ENCODE measurements at regions not wholly inside any gene's neighbourhood (a gene's known extent, or its start where the extent isn't known, plus 50 kb on each side); places are given as distances from the start of the nearest gene placed in this dataset.

GRCh38 chr18:77478646-77479442 is 229.2 kb downstream of the GALR1 start:
- TF ChIP-seq EZH2phosphoT487 (IDR thresholded peaks at IDR 0.05; ENCODE audit: insufficient read depth, low read depth) (no peak), EZH2 (IDR thresholded peaks at IDR 0.05; ENCODE audit: insufficient read depth, poor library complexity, severe bottlenecking) (no peak)
